ENCODE measurements at regions not wholly inside any gene's neighbourhood (a gene's known extent, or its start where the extent isn't known, plus 50 kb on each side); places are given as distances from the start of the nearest gene placed in this dataset.

- TF ChIP-seq TGIF2 (CRISPR knock-in tag; IDR thresholded peaks at IDR 0.05) (peak; percentile 77; the same call in 1 of the 2 replicates), TAF1 (CRISPR knock-in tag; IDR thresholded peaks at IDR 0.05) (peak; percentile 76), EZH2 (conservative IDR thresholded peaks at IDR 0.05; ENCODE audit: low read depth, low read length) (no peak), KAT7 (CRISPR knock-in tag; IDR thresholded peaks at IDR 0.05; ENCODE audit: borderline replicate concordance) (no peak), ZBTB43 (CRISPR knock-in tag; conservative IDR thresholded peaks at IDR 0.05) (peak; percentile 55; the same call in 1 of the 2 replicates), MED8 (CRISPR knock-in tag; IDR thresholded peaks at IDR 0.05; ENCODE audit: insufficient replicate concordance) (no peak), CBFB (CRISPR knock-in tag; IDR thresholded peaks at IDR 0.05) (peak; percentile 73; the same call in 1 of the 2 replicates), ZNF597 (CRISPR knock-in tag; IDR thresholded peaks at IDR 0.05) (no peak), ZNF530 (CRISPR knock-in tag; IDR thresholded peaks at IDR 0.05; ENCODE audit: low read depth) (0 out of 2 replicates have a peak, but pooled peaks have one; percentile 76), CTCF (CRISPR knock-in tag; IDR thresholded peaks at IDR 0.05) (peak; percentile 97), ZFY (CRISPR knock-in tag; IDR thresholded peaks at IDR 0.05) (peak; percentile 91), SIN3B (IDR thresholded peaks at IDR 0.05; ENCODE audit: low read length) (no peak), KLF15 (CRISPR knock-in tag; IDR thresholded peaks at IDR 0.05; ENCODE audit: borderline replicate concordance) (no peak), SMAD3 (CRISPR knock-in tag; IDR thresholded peaks at IDR 0.05) (peak; percentile 96), HDAC6 (IDR thresholded peaks at IDR 0.05; ENCODE audit: low read depth, low read length) (no peak), MAX (IDR thresholded peaks at IDR 0.05) (peak; percentile 64), JUND (CRISPR knock-in tag; IDR thresholded peaks at IDR 0.05) (no peak), SKI (IDR thresholded peaks at IDR 0.05; ENCODE audit: partially characterized antibody) (no peak), PBX3 (CRISPR knock-in tag; IDR thresholded peaks at IDR 0.05; ENCODE audit: borderline replicate concordance) (no peak), HHEX (CRISPR knock-in tag; IDR thresholded peaks at IDR 0.05) (0 out of 2 replicates have a peak, but pooled peaks have one; percentile 33), ATRX (CRISPR knock-in tag; IDR thresholded peaks at IDR 0.05; ENCODE audit: borderline replicate concordance) (no peak), KDM3A (CRISPR knock-in tag; IDR thresholded peaks at IDR 0.05; ENCODE audit: low read depth) (peak; percentile 89; the same call in 1 of the 2 replicates), ZNF331 (CRISPR knock-in tag; IDR thresholded peaks at IDR 0.05) (peak; percentile 91), DNMT3B (CRISPR knock-in tag; conservative IDR thresholded peaks at IDR 0.05) (0 out of 2 replicates have a peak, but pooled peaks have one; percentile 82), SRY (CRISPR knock-in tag; IDR thresholded peaks at IDR 0.05) (peak; percentile 75; the same call in 1 of the 2 replicates), SIN3A (IDR thresholded peaks at IDR 0.05; ENCODE audit: borderline replicate concordance, low read depth, low read length) (peak; percentile 40; the same call in 1 of the 2 replicates)
These were observed 118.3 kb upstream of the SIRPA start (continued) for GRCh38 chr20:1776681-1777475.

Measured in HepG2 (cell line).